ENCODE measurements at regions not wholly inside any gene's neighbourhood (a gene's known extent, or its start where the extent isn't known, plus 50 kb on each side); places are given as distances from the start of the nearest gene placed in this dataset.

- peak in 1 of 2 experiments; percentile 18 for DNase-seq
These were observed 125.3 kb upstream of the PWP1 start for GRCh38 chr12:107560165-107560898.

GRCh38 chr12:107560899-107561285 is 124.7 kb upstream of the PWP1 start:
- no peak for DNase-seq

GRCh38 chr12:107564946-107565345 is 120.7 kb upstream of the PWP1 start:
- DNase-seq, result peak in 1 of 2 experiments; percentile 59

GRCh38 chr12:107565551-107565950 is 120.0 kb upstream of the PWP1 start:
- no peak for DNase-seq

- no peak for DNase-seq
These were observed 117.6 kb upstream of the PWP1 start for GRCh38 chr12:107567876-107568619.

GRCh38 chr12:107568718-107569117 is 116.9 kb upstream of the PWP1 start:
- DNase-seq, result no peak

GRCh38 chr12:107570721-107571120 is 114.9 kb upstream of the PWP1 start:
- DNase-seq, result peak; percentile 71 to 88

GRCh38 chr12:107571492-107571891 is 114.1 kb upstream of the PWP1 start:
- DNase-seq, result no peak

- no peak for DNase-seq
These were observed 110.9 kb upstream of the PWP1 start for GRCh38 chr12:107574691-107575090.

- DNase-seq, result no peak
These were observed 104.6 kb upstream of the PWP1 start for GRCh38 chr12:107580750-107581618.

GRCh38 chr12:107581619-107582015 is 104.0 kb upstream of the PWP1 start:
- DNase-seq, result no peak

GRCh38 chr12:107583551-107583950 is 102.0 kb upstream of the PWP1 start:
- no peak for DNase-seq

GRCh38 chr12:107584563-107584962 is 101.0 kb upstream of the PWP1 start:
- DNase-seq, result peak in 1 of 2 experiments; percentile 36

- DNase-seq, result no peak
These were observed 99.2 kb upstream of the PWP1 start for GRCh38 chr12:107586256-107586970.

GRCh38 chr12:107590413-107590812 is 95.2 kb upstream of the PWP1 start:
- DNase-seq, result no peak

- DNase-seq, result no peak
These were observed 94.7 kb upstream of the PWP1 start for GRCh38 chr12:107590814-107591375.

- DNase-seq, result no peak
These were observed 91.8 kb upstream of the PWP1 start for GRCh38 chr12:107593713-107594381.

GRCh38 chr12:107594995-107595394 is 90.6 kb upstream of the PWP1 start:
- no peak for DNase-seq

- DNase-seq, result no peak
These were observed 87.7 kb upstream of the PWP1 start for GRCh38 chr12:107597695-107598410.

- no peak for DNase-seq
These were observed 86.7 kb upstream of the PWP1 start for GRCh38 chr12:107598906-107599305.

- DNase-seq, result no peak
These were observed 84.9 kb upstream of the PWP1 start for GRCh38 chr12:107600581-107601144.
